GM18861 (cell line): ENCODE measurements at regions not wholly inside any gene's neighbourhood (a gene's known extent, or its start where the extent isn't known, plus 50 kb on each side); places are given as distances from the start of the nearest gene placed in this dataset.

Experiments
- ATAC-seq: cut with Tn5 transposase; IDR thresholded peaks from one replicate; pipeline ENCODE4 v1.9.1; 2021; ENCODE audit not compliant: unreplicated experiment

DNA sequence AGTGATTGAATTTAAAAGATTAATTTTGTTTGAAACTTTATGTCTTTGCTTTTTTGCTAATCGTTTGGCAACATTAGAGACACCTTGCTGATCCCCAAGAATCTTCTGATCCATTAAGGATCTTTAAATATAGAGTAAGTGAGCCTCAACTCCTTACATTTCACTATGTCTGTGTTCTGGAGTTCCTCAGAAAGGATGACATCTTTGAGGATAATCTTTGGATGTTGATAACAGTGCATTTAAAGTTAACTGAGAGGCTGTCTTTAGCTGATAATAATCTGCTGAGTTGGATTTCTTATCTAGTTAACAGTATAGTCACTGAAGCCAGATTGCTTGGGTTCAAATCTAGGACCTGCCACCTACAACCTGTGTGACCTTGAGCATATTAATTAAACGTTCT lies 221.6 kb upstream of the EMCN start:
- ATAC-seq: no peak

DNA sequence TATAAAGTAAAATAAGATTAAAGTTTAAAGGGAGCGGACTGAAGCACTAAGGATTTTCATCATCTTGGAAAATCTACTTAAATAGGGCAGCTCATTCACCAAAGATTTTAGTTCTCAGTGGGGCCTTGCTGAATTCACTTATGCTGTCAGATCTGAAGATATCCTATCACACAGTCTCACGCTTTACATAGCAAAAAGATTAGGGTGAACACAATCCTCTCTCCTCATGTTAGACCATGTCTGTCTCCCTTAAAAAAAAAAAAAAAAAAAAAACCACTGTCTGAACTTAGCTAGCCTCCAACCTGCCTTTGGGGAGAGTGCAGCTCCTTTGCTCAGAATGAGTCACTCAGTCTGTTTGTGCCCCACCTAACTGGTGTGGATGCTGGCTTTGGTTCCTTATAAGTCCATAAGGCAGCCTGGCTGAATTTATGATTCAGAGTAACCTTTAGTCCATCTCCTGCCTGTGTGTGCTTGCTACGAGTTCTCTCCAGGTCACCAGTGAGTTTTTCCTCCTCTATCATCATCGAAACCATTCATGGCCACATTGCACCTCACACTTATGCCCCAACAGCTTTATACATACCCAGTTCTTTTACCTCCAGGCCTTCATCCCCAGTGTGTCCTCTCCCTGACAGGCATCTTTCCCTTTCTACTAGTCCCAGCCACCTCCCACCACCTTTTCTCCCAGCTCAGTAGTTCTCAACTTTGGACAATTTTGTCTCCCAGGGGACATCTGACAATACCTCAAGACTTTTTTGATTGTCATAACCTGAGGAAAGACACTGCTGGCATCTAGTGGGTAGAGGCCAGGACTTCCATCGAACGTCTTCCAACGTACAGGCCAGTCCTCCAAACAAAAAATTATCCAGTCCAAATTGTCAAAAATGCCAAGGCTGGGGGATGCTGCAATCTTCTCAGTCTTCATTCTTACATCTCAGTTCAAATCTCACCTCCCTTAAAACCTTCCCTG lies 220.7 kb upstream of the EMCN start:
- no peak for ATAC-seq

DNA sequence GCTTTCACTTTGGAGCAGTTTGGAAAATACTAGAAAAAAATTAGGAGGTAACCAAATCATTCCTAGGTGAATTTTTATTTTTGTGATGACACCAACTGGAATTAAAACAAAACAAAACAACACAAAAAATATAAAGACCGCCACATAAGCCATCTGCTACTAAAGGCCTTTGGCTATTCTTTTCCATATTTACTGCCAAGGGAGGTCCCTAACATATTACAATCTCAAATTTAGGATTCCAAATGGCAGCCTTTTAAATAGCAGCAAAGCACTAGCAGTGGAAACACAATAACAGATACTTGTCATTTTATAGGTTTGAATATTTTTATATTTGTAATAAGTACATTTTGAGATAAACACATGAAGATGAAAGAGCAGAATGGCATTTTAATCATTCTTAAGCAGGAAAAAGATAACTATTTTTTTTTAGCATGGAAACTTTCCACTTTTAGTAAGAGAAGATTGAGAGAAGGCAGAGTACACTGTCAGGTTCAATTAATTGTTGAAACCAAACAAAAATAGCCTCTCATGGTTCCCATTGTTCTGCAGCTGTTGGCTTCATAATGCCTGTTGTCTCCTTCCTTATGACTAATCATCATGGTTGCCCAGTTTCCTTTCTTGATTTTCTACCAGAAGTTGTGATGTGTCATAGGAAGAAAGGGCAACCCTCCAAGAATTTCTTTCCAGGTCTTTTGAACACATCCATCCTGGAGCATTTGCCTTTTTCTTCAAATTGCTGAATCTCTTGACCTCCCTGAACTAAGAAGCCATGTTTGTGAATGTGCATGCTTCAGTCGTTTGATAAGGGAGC lies 219.0 kb upstream of the EMCN start:
- ATAC-seq: no peak

DNA sequence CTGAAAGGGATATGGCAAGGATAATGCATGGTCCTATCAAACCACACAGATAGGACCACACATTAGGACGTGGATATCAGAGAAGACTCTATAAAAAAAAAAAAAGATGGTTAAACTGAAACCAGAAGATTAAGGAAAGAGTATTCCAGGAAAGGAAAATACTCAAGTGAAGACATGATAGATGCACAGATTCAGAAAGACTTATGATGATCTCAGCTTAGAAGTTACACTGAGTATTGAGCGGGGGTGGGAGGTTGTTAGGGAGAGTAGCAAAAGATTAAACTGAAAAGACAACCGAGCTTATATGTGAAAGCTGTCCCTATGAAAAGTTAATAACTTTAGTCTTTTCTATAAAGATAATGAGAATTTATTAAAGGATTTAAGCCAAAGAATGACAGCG lies 211.0 kb upstream of the EMCN start:
- no peak for ATAC-seq

DNA sequence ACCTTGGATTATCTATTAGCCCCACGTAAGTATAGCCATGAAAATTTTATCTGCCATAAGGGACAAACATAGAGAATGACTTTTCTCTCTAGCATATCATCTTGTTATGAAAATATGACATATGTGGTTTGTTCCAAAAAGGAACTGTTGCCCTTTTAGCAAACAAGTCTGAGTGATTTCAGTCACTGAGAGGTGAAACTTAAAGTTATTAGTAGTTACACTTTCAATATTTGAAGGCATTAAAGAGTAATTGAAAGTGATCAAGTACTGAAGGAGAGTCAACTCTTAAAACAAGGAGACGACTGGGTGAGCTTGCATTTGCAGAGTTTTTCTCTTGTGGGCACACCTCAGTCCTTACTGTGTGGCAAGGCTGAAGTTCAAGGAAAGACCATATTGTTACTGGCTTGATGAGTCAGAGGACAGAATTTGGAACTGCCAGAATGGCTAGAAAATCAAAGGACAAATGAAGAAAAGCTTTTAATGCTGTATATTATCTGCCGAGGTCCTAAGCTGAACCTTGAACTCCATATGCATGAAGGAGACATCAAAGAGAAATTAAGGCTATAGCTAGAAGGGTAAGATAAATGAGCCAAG lies 205.1 kb upstream of the EMCN start:
- peak; percentile 75 for ATAC-seq

DNA sequence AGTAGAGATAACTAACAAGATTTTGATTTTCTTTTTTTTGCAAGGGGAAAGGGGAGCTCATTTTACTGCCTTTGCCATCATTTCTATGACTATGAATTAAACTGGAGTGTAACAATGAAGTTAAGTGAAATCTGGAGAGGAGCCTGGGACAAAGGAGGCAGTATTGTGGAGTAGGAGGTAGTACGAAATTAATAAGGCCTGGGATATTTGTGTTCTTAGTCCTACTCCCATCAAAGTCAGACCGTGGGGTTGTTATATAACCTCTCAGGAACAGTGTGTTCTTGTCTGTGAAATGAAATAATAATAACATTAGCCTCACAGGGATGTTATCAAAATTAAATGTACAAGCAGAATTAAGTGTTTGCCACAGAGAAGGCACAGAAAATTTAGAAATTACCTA lies 204.3 kb upstream of the EMCN start:
- ATAC-seq: no peak

DNA sequence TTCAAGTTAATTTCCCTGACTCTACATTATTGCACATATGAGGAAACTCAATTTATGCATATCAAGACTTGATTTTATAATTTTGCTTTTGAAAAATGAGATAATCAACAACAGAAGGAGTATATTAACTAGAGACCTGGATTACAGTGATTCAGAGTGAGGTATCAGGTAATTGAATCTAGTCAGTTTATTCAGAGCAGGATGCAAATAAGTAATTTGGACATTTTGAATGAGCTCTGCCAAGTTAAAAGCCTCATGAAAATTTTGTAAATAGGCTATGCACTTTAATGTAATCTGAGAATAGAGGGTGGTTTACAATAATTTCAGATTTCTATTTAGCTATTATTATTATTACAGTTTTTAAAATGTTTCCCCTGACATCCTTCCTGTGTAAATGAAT lies 203.7 kb upstream of the EMCN start:
- no peak for ATAC-seq

DNA sequence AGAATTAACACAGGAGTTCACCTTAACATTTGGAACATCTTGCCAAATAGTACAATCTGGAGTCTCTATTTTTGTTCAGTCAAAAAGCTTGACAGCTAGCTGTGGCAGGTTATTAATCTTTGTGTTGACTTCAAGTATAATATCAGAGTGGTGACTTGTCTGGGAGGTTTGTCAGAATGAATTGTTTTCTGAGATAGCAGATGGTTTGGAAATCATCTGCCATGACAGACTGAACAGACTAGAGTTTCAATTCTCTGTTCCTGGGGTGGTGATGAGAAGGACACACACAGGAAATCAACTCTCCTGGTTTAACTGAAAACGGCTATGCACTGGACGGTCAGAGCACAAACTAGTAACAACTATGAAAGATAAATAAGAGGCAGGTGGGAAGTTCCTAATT lies 203.3 kb upstream of the EMCN start:
- ATAC-seq: no peak

DNA sequence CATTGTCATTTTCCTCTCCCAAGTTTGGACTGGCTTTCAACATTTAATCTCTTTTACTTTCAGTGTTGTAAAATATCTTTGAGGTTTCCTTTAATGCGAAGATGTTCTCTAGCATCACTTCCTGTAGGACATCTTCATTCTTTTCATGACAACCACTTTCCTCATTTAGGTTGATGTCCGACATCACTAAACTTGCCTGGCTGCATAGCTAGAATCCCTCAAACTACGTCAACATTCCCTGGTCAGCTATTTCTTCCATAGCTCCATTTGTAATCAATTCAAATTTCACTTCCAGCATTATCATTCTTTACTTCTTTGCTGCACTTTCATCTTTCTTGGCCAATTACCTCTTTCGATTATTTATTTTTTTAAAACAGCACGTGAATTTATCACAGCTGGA lies 198.6 kb upstream of the EMCN start:
- ATAC-seq: no peak

DNA sequence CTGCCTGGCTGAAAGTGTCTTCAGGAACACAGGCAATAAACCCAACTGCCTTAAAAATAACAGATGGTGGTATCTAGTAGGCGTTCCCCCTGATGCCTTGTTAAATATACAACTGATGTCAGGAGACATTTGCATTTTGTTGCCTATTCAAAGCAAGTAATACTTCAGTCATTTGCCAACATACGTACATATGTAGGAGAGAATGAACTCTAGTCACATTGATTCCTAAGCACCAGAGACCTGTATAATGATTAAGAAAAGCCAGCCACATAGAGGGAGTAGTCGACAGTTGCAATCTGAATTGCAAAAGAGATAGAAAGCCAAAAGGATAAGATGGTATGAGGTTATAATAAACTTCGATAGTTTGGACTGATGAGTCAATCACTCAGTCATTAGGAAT lies 191.0 kb upstream of the EMCN start:
- no peak for ATAC-seq

DNA sequence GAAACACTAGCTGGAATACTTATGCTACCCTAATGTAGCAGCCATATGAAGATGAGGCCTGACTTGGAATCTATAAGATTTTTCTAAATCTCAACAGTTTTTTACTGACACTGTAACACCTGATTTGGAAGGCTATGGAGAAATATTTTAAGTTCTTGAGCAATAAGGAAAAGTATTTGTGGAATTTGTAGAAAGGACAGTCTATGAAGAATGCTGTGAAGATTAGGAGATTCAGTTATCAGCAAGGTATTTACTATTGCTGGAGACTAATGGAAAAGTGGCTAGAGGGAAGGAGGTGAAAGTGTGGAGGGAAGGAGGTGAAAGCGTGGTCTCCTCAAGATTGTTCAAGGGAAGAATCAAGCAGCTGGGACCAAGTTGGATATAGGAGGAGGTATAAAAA lies 190.0 kb upstream of the EMCN start:
- ATAC-seq: no peak

DNA sequence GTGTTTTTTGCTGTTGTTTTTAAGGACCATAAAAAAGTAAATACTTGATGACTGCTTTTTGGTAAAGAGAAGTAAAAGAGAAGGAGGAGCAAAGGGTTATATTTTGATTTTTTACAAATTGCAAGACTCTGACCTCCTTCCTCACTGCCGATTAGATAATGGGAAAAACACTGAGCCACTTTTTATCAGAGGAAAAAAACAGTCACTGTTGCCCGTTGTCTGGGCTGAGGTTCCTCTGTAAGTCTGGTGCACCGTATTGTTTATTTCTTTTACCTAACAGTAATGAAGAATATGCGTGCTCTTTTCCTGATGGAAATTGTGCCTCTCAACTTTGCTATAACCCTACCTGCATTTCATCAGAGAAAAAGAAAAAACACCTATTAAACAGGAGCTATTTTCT lies 178.7 kb upstream of the EMCN start:
- no peak for ATAC-seq

DNA sequence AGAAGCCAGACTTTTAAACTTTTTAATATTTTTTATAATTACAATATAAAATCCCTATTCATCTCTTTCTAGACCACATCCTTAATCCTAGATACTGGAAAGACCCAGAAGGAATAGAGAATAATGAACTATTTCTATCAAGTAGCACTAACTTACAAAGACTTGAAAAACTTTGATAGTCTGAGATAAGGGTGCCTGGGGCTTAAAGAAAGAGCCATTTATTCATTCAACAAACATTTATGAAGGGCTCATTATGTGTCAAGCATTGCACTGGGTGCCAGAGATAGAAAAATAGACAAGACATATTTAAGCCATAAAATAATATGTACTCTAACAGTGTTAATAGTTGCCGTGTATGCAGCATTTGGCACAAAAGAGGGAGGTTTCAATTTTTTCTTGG lies 178.0 kb upstream of the EMCN start:
- no peak for ATAC-seq

DNA sequence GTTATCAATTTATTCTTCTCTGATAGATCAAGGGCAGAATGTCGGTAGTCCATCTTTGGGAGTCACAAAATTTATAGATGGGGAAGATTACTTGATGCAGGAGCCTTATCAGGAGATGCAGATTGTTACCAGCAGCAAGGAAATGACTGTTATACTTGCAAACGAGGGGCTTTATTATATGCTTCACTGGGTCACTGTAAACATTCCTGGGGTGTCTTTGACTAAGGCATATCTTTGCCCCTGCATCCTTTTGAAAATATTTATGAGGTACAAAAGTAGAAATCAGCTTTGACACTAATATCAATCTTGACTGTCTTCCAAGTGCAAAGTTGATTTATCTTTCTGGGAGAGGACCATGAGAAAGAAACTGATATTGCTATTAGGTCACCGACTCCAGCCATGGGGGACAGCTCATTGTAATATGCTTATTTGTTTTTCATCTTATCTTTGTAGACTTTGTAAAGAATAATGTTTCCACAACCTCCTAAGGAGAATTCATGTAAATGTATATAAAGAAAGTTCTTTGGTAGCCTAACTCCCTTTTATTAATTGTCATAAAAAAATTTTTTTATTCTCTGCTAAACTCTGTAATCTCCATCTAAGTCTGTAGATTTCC lies 177.3 kb upstream of the EMCN start:
- no peak for ATAC-seq

DNA sequence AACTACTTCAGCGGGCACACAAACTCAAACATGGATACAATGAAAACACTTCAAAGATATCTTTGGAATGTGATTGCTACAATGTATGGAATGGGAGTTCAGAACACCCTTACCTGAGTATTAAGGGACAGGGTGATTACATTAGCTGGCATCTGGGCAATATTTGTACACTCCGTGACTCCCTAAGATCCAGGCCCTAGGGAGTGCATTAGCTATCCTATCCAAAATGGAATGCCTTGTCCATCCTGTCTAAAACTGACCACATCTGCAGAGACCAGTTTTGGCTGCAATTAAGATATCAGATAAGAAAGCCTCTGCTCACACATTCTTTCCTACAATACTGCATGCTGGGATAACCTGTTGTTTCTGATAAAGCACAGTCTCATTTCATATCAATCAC lies 176.6 kb upstream of the EMCN start:
- ATAC-seq: no peak

DNA sequence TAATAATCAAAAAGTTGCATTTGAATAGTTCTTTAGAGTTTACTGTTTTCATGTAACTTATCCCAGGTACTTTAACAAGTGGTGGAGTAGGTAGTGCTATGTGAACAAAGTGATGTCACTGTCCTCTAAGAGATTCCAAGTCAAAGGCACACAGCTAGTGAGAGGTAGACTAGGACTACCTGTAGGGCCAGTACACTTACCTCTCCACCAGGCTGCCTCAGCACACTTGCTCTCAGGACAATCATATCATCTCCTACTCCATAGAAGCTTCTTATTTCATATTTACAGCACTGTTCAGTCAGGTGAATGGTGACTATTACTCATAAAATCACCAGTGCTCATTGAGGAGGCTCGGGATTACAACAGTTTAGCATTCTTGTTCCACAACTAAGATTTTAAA lies 173.0 kb upstream of the EMCN start:
- ATAC-seq: no peak

DNA sequence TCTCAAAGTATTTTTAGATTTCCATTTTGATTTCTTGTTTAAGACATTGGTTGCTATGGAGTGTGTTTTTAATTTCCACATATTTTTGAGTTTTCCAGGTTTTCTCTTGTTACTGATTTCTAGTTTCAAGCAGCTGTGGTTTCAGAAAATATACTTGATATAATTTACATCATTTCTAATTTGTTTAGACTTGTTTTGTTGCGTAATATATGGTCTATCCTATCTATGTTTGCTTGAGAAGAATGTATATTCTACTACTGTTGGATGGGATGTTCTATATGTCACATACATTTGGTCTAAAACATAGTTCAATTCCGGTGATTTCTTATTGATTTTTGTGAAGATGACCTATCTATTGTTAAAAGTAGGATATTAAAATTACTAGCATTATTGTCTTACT lies 170.5 kb upstream of the EMCN start:
- ATAC-seq: no peak

DNA sequence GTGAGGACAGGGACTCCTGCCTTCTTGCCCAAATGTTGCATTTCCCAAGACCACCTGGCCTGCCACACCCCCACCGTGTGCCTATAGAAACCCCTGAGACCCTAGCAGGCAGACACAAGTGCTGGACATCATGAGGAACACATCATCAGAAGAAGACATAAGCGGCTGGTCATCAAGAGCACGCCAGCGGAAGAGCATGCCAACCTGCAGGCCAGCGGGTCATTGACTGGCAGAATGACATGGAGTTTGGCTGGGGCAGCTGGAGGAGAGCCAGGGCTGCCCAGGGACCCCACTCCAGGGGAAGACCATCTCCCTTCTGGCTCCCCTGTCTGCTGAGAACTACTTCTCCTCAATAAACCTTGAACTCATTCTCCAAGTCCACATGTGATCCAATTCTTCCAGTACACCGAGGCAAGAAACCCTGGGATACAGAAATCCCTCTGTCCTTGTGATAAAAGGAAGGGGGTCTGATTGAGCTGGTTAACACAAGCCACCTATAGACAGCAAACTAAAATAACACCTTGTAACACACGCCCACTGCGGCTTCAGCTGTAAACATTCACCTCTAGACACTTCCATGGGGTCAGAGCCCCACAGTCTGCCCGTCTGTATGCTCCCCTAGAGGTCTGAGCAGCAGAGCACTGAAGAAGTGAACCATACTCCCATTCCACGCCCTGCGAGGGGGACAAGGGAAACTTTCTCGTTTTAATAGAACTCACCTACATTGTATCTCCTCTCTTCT lies 164.8 kb upstream of the EMCN start:
- ATAC-seq: no peak

DNA sequence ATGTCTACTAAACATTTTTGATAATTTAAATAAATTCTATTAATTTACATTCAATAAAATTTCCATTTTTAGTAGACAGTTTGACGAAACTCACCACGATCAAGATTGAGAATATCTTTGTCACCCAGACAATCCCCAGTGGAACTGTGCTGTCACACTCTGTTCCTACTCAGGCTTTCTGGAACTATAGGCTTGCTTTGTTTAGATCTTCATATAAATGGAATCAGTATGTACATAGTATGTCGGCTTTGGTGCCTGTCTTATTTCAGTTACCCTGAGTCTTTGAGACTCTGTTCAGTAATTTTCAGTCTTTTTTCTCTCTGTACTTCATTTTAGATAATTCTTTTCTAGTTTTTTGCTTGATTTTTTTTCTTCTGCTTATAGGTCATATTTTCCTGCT lies 163.5 kb upstream of the EMCN start:
- no peak for ATAC-seq

DNA sequence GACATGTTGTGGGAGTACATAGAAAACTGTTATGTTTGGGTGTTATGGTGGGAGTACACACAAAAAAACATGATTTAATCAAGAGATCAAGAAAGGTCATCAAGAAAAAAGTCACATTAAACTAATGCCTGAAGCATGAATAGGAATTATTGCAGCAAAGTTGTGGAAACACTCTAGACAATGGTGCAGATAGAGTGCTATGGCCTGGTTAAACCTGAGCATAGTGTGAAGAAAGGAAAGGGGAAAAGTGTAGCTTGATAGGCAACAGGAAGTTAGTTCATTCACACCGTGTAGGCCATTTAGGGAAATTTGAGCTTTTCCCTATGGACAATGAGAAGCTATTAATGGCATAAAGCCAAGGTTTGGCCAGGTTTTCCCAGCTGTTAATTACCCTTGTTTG lies 162.1 kb upstream of the EMCN start:
- no peak for ATAC-seq

DNA sequence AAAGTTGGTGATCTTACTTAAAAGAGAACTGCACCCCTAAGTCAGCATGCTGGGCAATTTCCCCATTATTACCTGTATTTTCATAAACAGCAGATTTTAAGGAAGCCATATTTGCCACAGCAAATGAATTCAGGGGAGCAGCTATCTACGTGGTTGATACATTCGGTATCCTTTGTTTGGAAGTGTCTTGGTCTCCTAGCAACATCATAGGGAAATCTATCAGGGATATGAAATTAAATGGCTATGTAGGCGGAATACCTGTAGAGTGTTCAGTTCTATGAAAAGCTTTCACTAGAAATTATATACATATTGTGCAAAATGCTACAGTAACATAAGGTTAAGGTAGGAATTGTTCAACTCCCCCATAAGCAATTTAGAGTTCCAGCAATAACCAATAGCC lies 157.2 kb upstream of the EMCN start:
- no peak for ATAC-seq
